SU-DHL-6 (cell line): ENCODE measurements at regions not wholly inside any gene's neighbourhood (a gene's known extent, or its start where the extent isn't known, plus 50 kb on each side); places are given as distances from the start of the nearest gene placed in this dataset.

Source experiments
- H2AFZ ChIP-seq: fragments of 200-600 bp; sonication (generic); 2 replicates; pipeline ENCODE4 v1.6.1; 2014; ENCODE audit warnings: low read depth, mild to moderate bottlenecking, moderate library complexity, mixed read lengths, antibody characterized with exemption, low read length; ENCODE audit not compliant: severe bottlenecking
- H3F3A ChIP-seq: fragments of 200-600 bp; shearing (Covaris generic); 2 replicates; pipeline ENCODE4 v1.6.0; 2016; ENCODE audit warnings: antibody characterized with exemption, mild to moderate bottlenecking; ENCODE audit not compliant: insufficient read depth
- H3K27ac ChIP-seq: fragments of 200-600 bp; sonication (generic); 2 replicates; pipeline ENCODE4 v1.5.1; 2016; ENCODE audit warnings: low read depth, mild to moderate bottlenecking, low read length, moderate library complexity, mixed read lengths
- H3K27me3 ChIP-seq: fragments of 200-600 bp; sonication (generic), shearing (Covaris generic); 2 replicates; pipeline ENCODE4 v1.6.0; 2014; ENCODE audit warnings: mild to moderate bottlenecking, low read length
- H3K36me3 ChIP-seq: fragments of 200-600 bp; sonication (generic); 2 replicates; pipeline ENCODE4 v1.6.1; 2014; ENCODE audit warnings: mild to moderate bottlenecking, low read length, mixed read lengths
- H3K4me2 ChIP-seq: fragments of 300-600, 200-600 bp; shearing (Covaris generic), sonication (generic); 2 replicates; pipeline ENCODE4 v1.6.0; 2014; ENCODE audit warnings: low read length, low read depth, mild to moderate bottlenecking; ENCODE audit not compliant: poor library complexity, severe bottlenecking
- H3K4me3 ChIP-seq: fragments of 200-600 bp; sonication (generic); 2 replicates; pipeline ENCODE4 v1.5.1; 2014; ENCODE audit warnings: antibody characterized with exemption, low read length, mild to moderate bottlenecking, mixed read lengths; ENCODE audit not compliant: insufficient read depth, poor library complexity, severe bottlenecking
- H3K79me2 ChIP-seq: fragments of 200-600 bp; sonication (generic); 2 replicates; pipeline ENCODE4 v1.6.1; 2014; ENCODE audit warnings: mild to moderate bottlenecking, low read length, moderate library complexity; ENCODE audit not compliant: insufficient read depth
- H3K9ac ChIP-seq: fragments of 200-600 bp; sonication (generic); 2 replicates; pipeline ENCODE4 v1.7.0; 2014; ENCODE audit warnings: mild to moderate bottlenecking, low read length
- H3K9me2 ChIP-seq: fragments of 200-600 bp; sonication (generic); replicated peaks from 2 replicates; pipeline ENCODE4 v1.6.1; 2014; ENCODE audit warnings: low read length; ENCODE audit not compliant: insufficient read depth
- H3K9me3 ChIP-seq: fragments of 200-600 bp; sonication (generic); 2 replicates; pipeline ENCODE4 v1.6.1; 2014; ENCODE audit warnings: low read length, mixed read lengths; ENCODE audit not compliant: insufficient read depth
- H4K20me1 ChIP-seq: fragments of 200-600 bp; sonication (generic); 2 replicates; pipeline ENCODE4 v1.6.1; 2014; ENCODE audit warnings: low read depth, mild to moderate bottlenecking, antibody characterized with exemption, low read length, moderate library complexity, mixed read lengths
- EZH2phosphoT487 ChIP-seq: fragments of 200-600 bp; sonication (generic), shearing (Covaris generic); conservative IDR thresholded peaks from 2 replicates; pipeline ENCODE4 v1.6.1; 2018; ENCODE audit warnings: mild to moderate bottlenecking, antibody characterized with exemption, low read length, moderate library complexity, mixed read lengths
- TF ChIP-seq, protein P1 (sequence below): fragments of 200-600 bp; sonication (generic); IDR thresholded peaks from one replicate; pipeline ENCODE4 v1.5.1; 2017; ENCODE audit warnings: antibody characterized with exemption, mild to moderate bottlenecking, low read length, moderate library complexity; ENCODE audit not compliant: insufficient read depth, poor library complexity, severe bottlenecking

DNA sequence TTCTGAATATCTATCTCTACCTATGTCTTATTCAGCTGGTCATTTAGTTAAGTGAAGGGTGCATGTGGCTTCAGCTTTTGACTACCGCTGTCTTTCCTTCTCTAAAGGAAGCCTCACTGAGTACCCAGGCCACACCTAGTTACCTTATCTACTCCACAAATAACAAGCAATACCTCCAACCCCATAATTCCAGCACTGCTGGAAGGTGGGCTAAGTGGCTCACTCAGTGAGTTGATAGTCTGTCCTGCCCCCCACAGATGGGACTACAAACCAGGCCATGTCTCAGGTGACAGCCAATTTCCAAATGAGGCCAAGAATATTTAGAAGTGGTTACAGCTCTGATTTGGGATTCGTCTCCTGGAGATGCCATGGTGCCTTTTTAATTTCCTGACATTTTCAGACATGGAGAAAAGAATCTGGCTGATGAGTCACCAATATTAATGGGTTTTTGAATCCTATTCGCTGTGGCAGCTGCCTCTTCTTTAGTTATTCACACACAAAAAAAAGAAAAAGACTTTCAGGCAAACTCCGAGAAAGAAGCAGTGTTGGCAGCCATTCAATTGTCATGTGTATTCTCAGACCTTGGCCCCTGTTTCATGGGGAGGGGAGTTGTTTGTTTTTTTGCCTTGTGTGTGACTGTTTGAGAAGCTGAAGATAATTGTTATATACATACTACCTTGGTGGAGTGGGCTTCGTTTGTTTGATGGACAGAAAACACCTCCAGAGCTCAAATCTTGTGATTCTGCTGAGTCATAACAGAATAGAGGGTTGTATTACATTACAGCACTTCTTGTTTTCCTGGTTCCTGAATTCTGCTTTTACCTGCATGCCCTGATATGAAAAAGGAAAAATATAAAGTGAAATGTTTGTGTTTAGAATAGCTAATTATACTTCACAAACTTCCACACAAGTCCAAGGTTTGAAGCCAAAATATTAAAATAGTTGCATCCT is 64.2 kb downstream of the SCG2 start:
- TF ChIP-seq, protein P1, sequence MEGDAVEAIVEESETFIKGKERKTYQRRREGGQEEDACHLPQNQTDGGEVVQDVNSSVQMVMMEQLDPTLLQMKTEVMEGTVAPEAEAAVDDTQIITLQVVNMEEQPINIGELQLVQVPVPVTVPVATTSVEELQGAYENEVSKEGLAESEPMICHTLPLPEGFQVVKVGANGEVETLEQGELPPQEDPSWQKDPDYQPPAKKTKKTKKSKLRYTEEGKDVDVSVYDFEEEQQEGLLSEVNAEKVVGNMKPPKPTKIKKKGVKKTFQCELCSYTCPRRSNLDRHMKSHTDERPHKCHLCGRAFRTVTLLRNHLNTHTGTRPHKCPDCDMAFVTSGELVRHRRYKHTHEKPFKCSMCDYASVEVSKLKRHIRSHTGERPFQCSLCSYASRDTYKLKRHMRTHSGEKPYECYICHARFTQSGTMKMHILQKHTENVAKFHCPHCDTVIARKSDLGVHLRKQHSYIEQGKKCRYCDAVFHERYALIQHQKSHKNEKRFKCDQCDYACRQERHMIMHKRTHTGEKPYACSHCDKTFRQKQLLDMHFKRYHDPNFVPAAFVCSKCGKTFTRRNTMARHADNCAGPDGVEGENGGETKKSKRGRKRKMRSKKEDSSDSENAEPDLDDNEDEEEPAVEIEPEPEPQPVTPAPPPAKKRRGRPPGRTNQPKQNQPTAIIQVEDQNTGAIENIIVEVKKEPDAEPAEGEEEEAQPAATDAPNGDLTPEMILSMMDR, result no peak
- TF ChIP-seq EZH2phosphoT487, result no peak
- Histone ChIP-seq H3K9me3 (no peaks in the 10 kb centered on the region), H3K4me3 (no peak overlapping the region), H3K27ac (no peak overlapping the region), H3K9me2 (no peaks in the 10 kb centered on the region), H3K79me2 (no peaks in the 10 kb centered on the region), H3K9ac (no peak overlapping the region), H4K20me1 (no peaks in the 10 kb centered on the region), H2AFZ (no peak overlapping the region), H3F3A (no peaks in the 10 kb centered on the region), H3K4me2 (no peak overlapping the region), H3K27me3 (no peaks in the 10 kb centered on the region), H3K36me3 (no peaks in the 10 kb centered on the region)

DNA sequence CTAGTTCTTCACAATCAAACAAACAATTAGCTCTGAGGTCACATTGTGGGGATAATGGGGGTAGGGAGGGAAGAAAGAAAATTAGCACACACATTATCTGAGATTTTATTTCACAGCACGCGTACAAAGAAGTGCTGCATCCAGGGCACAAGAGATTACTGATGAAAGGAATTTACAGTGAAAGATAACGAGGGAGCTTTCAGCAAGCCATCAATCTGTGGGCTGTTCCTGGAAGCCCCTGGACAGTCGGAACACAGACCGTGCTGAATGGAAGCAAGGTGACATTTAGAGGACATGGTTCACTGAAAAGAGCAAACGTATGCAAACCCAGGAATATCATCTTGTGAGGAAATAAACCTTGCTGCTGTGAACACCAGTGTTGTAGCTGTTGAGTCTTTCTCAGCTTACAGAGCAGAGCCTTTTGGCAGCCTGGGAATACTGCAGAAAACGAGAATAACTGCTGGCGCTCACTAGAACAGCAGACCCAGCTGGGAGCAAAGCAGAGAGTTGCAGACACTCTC is 63.2 kb downstream of the SCG2 start:
- H3K27me3 ChIP-seq, result no peaks in the 10 kb centered on the region
- no peaks in the 10 kb centered on the region for H3F3A ChIP-seq
- H3K4me3 ChIP-seq, result no peak overlapping the region
- H3K4me2 ChIP-seq, result no peak overlapping the region
- no peak overlapping the region for H3K27ac ChIP-seq
- no peaks in the 10 kb centered on the region for H3K79me2 ChIP-seq
- no peaks in the 10 kb centered on the region for H3K9me3 ChIP-seq
- no peak overlapping the region for H2AFZ ChIP-seq
- no peak overlapping the region for H3K9ac ChIP-seq
- no peak for TF ChIP-seq EZH2phosphoT487
- TF ChIP-seq, protein P1, result no peak
- H3K36me3 ChIP-seq, result no peaks in the 10 kb centered on the region
- H3K9me2 ChIP-seq, result no peaks in the 10 kb centered on the region
- no peaks in the 10 kb centered on the region for H4K20me1 ChIP-seq

DNA sequence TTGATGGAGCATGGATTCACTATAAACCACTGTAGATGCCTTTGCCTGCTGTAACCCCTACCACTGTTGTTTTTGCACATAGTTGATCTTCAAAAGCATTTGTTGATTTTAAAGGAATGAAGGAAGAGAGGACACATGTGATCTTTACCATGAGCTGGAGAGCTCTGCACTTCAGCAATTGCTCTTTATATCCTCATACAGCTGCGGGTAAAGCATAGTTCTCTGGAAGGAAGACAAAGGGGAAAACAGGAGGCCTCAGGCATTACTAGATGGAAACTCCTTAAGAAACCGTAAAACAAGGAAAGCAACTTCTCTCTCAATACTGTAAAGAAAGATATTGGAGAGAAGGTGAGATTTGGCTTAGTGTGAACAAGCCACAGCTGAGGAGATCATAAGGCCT is 60.6 kb downstream of the SCG2 start:
- H3K79me2 ChIP-seq, result no peaks in the 10 kb centered on the region
- no peak overlapping the region for H2AFZ ChIP-seq
- no peaks in the 10 kb centered on the region for H3K9me2 ChIP-seq
- no peaks in the 10 kb centered on the region for H3K36me3 ChIP-seq
- no peaks in the 10 kb centered on the region for H3F3A ChIP-seq
- no peak overlapping the region for H3K9ac ChIP-seq
- H3K27ac ChIP-seq, result no peak overlapping the region
- TF ChIP-seq, protein P1, result no peak
- no peak for TF ChIP-seq EZH2phosphoT487
- H3K27me3 ChIP-seq, result no peaks in the 10 kb centered on the region
- H3K4me2 ChIP-seq, result no peak overlapping the region
- H3K4me3 ChIP-seq, result no peak overlapping the region
- no peaks in the 10 kb centered on the region for H4K20me1 ChIP-seq
- no peaks in the 10 kb centered on the region for H3K9me3 ChIP-seq
